HG03135 (cell line): ENCODE measurements at regions not wholly inside any gene's neighbourhood (a gene's known extent, or its start where the extent isn't known, plus 50 kb on each side); places are given as distances from the start of the nearest gene placed in this dataset.
"Not testable (repeated sequence)": the region's sequence is repeated elsewhere in the genome, so short reads cannot be mapped to it uniquely, and the experiment has no call there.

Source experiments
- ATAC-seq: cut with Tn5 transposase; IDR thresholded peaks from one replicate; pipeline ENCODE4 v1.9.1; 2021; ENCODE audit warnings: mild to moderate bottlenecking, moderate library complexity; ENCODE audit not compliant: unreplicated experiment

- ATAC-seq, result no peak
Measured at GRCh38 chr6:62889240-62889639, 322.0 kb upstream of the FKBP1C start.

- ATAC-seq, result no peak
Measured at GRCh38 chr6:62891065-62891647, 320.1 kb upstream of the FKBP1C start.

- ATAC-seq, result no peak
Measured at GRCh38 chr6:62894114-62894513, 317.2 kb upstream of the FKBP1C start.

- no peak for ATAC-seq
Measured at GRCh38 chr6:62903266-62903665, 308.0 kb upstream of the FKBP1C start.

GRCh38 chr6:62904687-62905086 is 306.6 kb upstream of the FKBP1C start:
- ATAC-seq, result no peak

- no peak for ATAC-seq
Measured at GRCh38 chr6:62914530-62914929, 296.7 kb upstream of the FKBP1C start.

- ATAC-seq, result no peak
Measured at GRCh38 chr6:62923728-62924127, 287.5 kb upstream of the FKBP1C start.

- no peak for ATAC-seq
Measured at GRCh38 chr6:62940848-62941247, 270.4 kb upstream of the FKBP1C start.

- no peak for ATAC-seq
Measured at GRCh38 chr6:62942000-62942399, 269.3 kb upstream of the FKBP1C start.

- no peak for ATAC-seq
Measured at GRCh38 chr6:62968834-62969233, 242.4 kb upstream of the FKBP1C start.

- peak; percentile 52 for ATAC-seq
Measured at GRCh38 chr6:62971976-62972658, 239.2 kb upstream of the FKBP1C start.

GRCh38 chr6:62974452-62974851 is 236.8 kb upstream of the FKBP1C start:
- ATAC-seq, result peak; percentile 66

GRCh38 chr6:62976566-62976965 is 234.7 kb upstream of the FKBP1C start:
- no peak for ATAC-seq

- ATAC-seq, result no peak
Measured at GRCh38 chr6:62978920-62979319, 232.3 kb upstream of the FKBP1C start.

- ATAC-seq, result no peak
Measured at GRCh38 chr6:62980093-62980492, 231.2 kb upstream of the FKBP1C start.

GRCh38 chr6:62980724-62981123 is 230.5 kb upstream of the FKBP1C start:
- ATAC-seq, result no peak

GRCh38 chr6:62982951-62983350 is 228.3 kb upstream of the FKBP1C start:
- no peak for ATAC-seq

GRCh38 chr6:62991696-62992095 is 219.6 kb upstream of the FKBP1C start:
- ATAC-seq, result not testable (repeated sequence)

GRCh38 chr6:62993951-62994350 is 217.3 kb upstream of the FKBP1C start:
- no peak for ATAC-seq

GRCh38 chr6:62998022-62998421 is 213.2 kb upstream of the FKBP1C start:
- no peak for ATAC-seq

- not testable (repeated sequence) for ATAC-seq
Measured at GRCh38 chr6:62999242-62999641, 212.0 kb upstream of the FKBP1C start.

GRCh38 chr6:62999796-63000195 is 211.5 kb upstream of the FKBP1C start:
- no peak for ATAC-seq

- ATAC-seq, result not testable (repeated sequence)
Measured at GRCh38 chr6:63006018-63006417, 205.3 kb upstream of the FKBP1C start.
